GM12864 (cell line): ENCODE measurements at regions not wholly inside any gene's neighbourhood (a gene's known extent, or its start where the extent isn't known, plus 50 kb on each side); places are given as distances from the start of the nearest gene placed in this dataset.

ENCODE experiments used
- DNase-seq: peaks from one replicate; pipeline ENCODE4 v3.0.0-alpha.2; 2011; ENCODE audit warnings: low read depth
- H3K4me3 ChIP-seq: 2 replicates; pipeline ENCODE4 v1.5.1; 2011; ENCODE audit warnings: mild to moderate bottlenecking, low read depth, low read length, control low read depth
- TF ChIP-seq, protein P1 (sequence below): IDR thresholded peaks from 2 replicates; pipeline ENCODE4 v1.5.1; 2011; ENCODE audit warnings: low read depth, mild to moderate bottlenecking, moderate library complexity, low read length, control low read depth, inconsistent platforms; ENCODE audit errors: missing control alignments

DNA sequence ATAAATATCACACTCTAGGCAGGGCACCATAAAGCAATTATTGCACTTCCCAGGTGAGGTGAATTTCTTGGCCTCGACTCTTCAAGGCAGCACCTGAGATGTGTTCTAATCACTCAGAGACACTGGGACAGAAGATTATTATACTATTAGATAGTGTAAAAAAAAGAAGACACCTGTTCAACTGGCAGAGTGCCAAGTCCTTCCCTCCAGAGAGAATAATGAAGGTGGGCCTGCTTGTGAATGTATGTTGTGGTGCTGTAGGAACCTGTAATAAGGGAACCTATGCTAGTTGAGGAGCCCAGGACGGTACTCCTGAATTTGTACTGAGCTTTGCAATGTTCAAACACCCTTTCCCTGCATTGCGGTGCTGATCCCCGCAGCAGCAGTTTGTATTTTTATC lies 107.5 kb downstream of the NXPE2 start:
- no peak for DNase-seq
- TF ChIP-seq, protein P1, sequence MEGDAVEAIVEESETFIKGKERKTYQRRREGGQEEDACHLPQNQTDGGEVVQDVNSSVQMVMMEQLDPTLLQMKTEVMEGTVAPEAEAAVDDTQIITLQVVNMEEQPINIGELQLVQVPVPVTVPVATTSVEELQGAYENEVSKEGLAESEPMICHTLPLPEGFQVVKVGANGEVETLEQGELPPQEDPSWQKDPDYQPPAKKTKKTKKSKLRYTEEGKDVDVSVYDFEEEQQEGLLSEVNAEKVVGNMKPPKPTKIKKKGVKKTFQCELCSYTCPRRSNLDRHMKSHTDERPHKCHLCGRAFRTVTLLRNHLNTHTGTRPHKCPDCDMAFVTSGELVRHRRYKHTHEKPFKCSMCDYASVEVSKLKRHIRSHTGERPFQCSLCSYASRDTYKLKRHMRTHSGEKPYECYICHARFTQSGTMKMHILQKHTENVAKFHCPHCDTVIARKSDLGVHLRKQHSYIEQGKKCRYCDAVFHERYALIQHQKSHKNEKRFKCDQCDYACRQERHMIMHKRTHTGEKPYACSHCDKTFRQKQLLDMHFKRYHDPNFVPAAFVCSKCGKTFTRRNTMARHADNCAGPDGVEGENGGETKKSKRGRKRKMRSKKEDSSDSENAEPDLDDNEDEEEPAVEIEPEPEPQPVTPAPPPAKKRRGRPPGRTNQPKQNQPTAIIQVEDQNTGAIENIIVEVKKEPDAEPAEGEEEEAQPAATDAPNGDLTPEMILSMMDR: no peak
- no peak overlapping the region for H3K4me3 ChIP-seq

DNA sequence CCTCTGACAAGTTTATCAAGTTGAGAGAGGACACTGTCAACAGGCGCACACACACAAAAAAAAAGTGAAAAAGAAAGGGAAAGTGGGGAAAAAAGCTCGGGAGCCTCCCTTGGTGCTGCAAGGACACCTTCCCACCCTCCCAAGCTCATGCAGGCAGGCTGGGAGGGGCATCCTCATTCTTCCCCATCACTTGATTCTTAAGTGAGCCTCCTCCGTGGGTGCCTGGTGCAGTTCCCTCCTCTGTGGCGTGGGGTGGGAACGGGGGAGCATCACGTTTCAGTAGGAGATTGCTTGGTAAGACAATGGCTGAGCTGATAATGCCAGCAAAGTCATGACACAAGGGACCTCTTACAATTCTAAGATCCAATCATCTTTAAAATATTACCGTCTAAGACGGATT lies 108.8 kb downstream of the NXPE2 start:
- DNase-seq: no peak
- H3K4me3 ChIP-seq: no peak overlapping the region
- TF ChIP-seq, protein P1: no peak

DNA sequence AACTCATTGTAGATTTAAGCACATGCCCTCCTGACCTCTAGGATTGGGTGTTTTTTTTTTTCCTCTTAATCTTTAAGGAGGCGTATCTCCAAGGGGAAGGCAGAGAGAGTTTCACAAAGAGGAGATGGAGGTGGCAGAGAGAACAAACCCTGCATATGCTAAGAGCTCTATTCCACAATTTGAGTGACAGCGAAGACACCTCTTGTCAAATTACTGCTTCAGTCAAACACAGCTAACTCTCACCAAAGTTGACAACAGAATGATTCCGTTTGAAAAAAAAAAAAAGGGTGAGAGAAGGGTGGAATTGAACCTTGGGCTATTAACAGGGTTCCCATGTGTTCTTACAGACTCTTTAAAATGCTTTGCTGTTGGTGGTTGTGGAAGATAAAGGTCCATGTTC lies 112.6 kb downstream of the NXPE2 start:
- H3K4me3 ChIP-seq: no peak overlapping the region
- TF ChIP-seq, protein P1: no peak
- no peak for DNase-seq

DNA sequence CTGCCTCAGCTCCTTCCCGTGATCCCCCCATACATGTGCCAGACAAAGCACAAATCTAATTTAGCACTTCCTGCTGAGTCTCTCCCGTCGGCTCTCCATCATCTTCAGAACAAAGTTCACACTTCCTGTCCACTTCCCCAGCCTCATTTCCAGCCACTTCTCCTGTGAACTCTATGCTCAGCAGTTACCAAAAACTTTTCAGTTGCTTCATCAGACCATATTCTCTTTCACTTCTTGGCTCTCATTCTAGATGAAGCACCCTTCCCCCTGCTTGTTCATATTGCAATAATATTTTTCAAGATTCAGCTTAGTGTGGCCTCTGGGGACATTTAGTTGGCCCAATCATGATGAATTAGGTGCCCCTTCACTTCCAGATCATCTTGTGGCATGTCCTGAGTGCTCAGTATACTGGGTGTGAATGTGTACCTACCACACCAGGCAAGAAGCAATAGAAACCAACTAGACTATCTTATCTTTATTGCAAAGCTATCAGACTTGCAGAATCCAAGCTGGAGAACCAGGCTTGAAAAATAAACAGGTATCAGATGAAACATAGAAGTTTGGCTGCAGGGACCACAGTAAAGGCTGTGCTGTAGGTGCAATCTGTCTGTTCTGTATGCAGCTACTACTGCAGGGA lies 115.8 kb downstream of the NXPE2 start:
- TF ChIP-seq, protein P1: no peak
- no peak for DNase-seq
- H3K4me3 ChIP-seq: no peak overlapping the region

DNA sequence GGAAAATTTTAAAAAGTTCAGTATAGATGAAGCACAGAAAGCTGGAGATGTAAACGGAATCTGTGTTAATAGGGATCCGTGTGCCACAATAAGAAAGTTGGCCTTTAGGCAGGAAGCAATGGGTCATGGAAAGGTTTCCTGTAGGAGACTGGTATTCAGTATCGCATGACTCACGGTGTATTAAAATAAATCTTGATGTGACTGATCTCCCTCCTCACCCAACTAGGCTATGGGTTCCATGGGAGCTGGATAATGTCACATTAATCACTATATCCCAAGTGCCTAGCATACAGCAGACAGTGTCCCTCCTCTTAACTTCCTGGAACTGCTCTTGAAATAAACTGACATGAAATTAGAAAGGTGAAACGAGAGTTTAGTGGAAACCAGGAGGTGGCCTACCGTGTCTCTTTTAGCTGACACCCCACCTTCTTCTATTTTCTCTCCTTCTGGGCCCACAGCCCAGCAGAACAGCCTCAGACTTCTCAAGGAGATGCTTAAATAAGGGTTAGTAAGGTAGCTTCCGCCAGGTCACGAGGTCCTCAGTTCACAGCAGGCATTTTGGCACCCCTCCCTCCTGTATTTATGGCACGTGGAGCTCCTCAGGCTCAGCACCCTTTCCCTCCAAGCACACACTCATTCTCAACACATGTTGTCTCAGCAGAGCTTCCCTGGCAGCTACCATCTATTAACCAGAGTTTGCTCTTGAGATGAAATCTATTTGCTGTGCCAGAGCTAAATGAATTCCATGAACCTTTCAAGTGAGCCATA lies 118.8 kb downstream of the NXPE2 start:
- H3K4me3 ChIP-seq: no peak overlapping the region
- TF ChIP-seq, protein P1: no peak
- DNase-seq: no peak

DNA sequence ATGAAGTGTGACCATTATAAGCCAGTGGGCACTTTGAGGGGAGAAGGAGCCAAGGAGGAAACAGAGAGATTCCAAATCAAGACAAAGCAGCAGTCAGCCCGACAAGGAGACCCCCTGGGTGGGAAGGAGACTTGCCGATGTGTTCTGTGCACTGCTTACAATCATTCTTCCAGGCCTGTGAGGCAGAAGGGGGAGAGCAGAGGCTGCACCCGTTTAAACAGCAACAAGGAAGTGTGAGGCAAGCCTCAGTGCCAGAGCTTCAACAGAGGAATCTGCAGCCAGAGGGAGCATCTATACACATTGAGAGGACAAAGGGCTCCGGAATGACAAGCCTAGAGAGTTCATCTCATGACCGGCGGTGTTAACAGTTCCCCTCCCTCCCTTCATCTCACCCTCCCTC lies 121.1 kb downstream of the NXPE2 start:
- TF ChIP-seq, protein P1: no peak
- no peak for DNase-seq

More for the DNA sequence above, 121.1 kb downstream of the NXPE2 start:
- H3K4me3 ChIP-seq: no peak overlapping the region
